Ishikawa (cell line): ENCODE measurements at regions not wholly inside any gene's neighbourhood (a gene's known extent, or its start where the extent isn't known, plus 50 kb on each side); places are given as distances from the start of the nearest gene placed in this dataset.

ENCODE experiments used
- CREB1 ChIP-seq: IDR thresholded peaks from 2 replicates; pipeline ENCODE4 v1.6.1; 2012; ENCODE audit warnings: low read depth
- EP300 ChIP-seq: IDR thresholded peaks from 2 replicates; pipeline ENCODE4 v1.6.1; 2012; ENCODE audit warnings: borderline replicate concordance
- MAX ChIP-seq: IDR thresholded peaks from 2 replicates; pipeline ENCODE4 v1.6.1; 2012
- NFIC ChIP-seq: IDR thresholded peaks from 2 replicates; pipeline ENCODE4 v1.6.1; 2012
- RAD21 ChIP-seq: IDR thresholded peaks from 2 replicates; pipeline ENCODE4 v1.6.1; 2012; ENCODE audit warnings: low read depth
- TAF1 ChIP-seq: IDR thresholded peaks from 2 replicates; pipeline ENCODE4 v1.6.1; 2012; ENCODE audit warnings: low read depth, mild to moderate bottlenecking
- TEAD4 ChIP-seq: IDR thresholded peaks from 2 replicates; pipeline ENCODE4 v1.6.1; 2012
- YY1 ChIP-seq: IDR thresholded peaks from 2 replicates; pipeline ENCODE4 v1.6.1; 2012; ENCODE audit warnings: low read depth

GRCh38 chr5:82817897-82818676 lies 259.1 kb downstream of the TMEM167A start:
- TF ChIP-seq CREB1 (no peak), RAD21 (no peak), YY1 (no peak), EP300 (no peak), TEAD4 (no peak), MAX (no peak), TAF1 (no peak), NFIC (no peak)
